PC-9 (cell line): ENCODE measurements at regions not wholly inside any gene's neighbourhood (a gene's known extent, or its start where the extent isn't known, plus 50 kb on each side); places are given as distances from the start of the nearest gene placed in this dataset.

Source experiments
- BruUV-seq: library from RNA; stranded (reverse); fragments of 400-500 nt; replicated peaks from 2 replicates; lab custom pipeline; 2021; lab: Mats Ljungman, UMichigan
- CTCF ChIA-PET: fragments of 300-600 bp; sonication (Branson Sonifier 250); formaldehyde crosslinking; loops from one replicate; lab custom pipeline; 2022; ENCODE audit warnings: antibody characterized with exemption; lab: Charles Lee
- POLR2A ChIA-PET: fragments of 300-600 bp; sonication (Branson Sonifier 250); formaldehyde crosslinking; loops from one replicate; lab custom pipeline; 2022; ENCODE audit warnings: antibody characterized with exemption; ENCODE audit not compliant: unreplicated experiment; lab: Charles Lee
- DNase-seq, 2 experiments: peaks; one replicate each; pipeline versions ENCODE4 v3.0.0 to v3.0.0-alpha.2; 2015 to 2022; ENCODE audit warnings: mixed read lengths in 1 of 2
- H2AFZ ChIP-seq: fragments of 200-600 bp; sonication (generic); 2 replicates; pipeline ENCODE4 v1.8.1; 2017; ENCODE audit warnings: antibody characterized with exemption
- H3F3A ChIP-seq: fragments of 200-600 bp; sonication (generic); 2 replicates; pipeline ENCODE4 v1.8.1; 2017; ENCODE audit warnings: antibody characterized with exemption, mild to moderate bottlenecking, low read depth; ENCODE audit not compliant: insufficient read depth
- H3K27ac ChIP-seq: fragments of 200-600 bp; sonication (generic); 2 replicates; pipeline ENCODE4 v1.6.1; 2016; ENCODE audit warnings: mixed run types
- H3K27me3 ChIP-seq: fragments of 200-600 bp; sonication (generic); 2 replicates; pipeline ENCODE4 v1.6.1; 2016; ENCODE audit warnings: low read depth, mixed run types; ENCODE audit not compliant: insufficient read depth
- H3K36me3 ChIP-seq: fragments of 200-600 bp; sonication (generic); 2 replicates; pipeline ENCODE4 v1.6.1; 2016; ENCODE audit warnings: low read depth, mixed run types
- H3K4me1 ChIP-seq: fragments of 200-600 bp; sonication (generic); replicated peaks from 2 replicates; pipeline ENCODE4 v1.6.1; 2016; ENCODE audit warnings: mixed run types; ENCODE audit not compliant: insufficient read depth
- H3K4me2 ChIP-seq: fragments of 200-600 bp; sonication (generic); 2 replicates; pipeline ENCODE4 v1.6.1; 2017; ENCODE audit warnings: mixed run types
- H3K4me3 ChIP-seq: fragments of 200-600 bp; sonication (generic); 2 replicates; pipeline ENCODE4 v1.6.1; 2016; ENCODE audit warnings: mixed run types
- H3K79me2 ChIP-seq: fragments of 200-600 bp; sonication (generic); 2 replicates; pipeline ENCODE4 v1.6.1; 2017; ENCODE audit warnings: low read depth, mixed run types
- H3K9me2 ChIP-seq: fragments of 200-600 bp; sonication (generic); 2 replicates; pipeline ENCODE4 v1.8.1; 2017; ENCODE audit warnings: mild to moderate bottlenecking; ENCODE audit not compliant: insufficient read depth
- H3K9me3 ChIP-seq: fragments of 200-600 bp; sonication (generic); 2 replicates; pipeline ENCODE4 v1.8.1; 2016; ENCODE audit warnings: low read depth; ENCODE audit not compliant: insufficient read depth
- H4K20me1 ChIP-seq: fragments of 200-600 bp; sonication (generic); 2 replicates; pipeline ENCODE4 v1.8.1; 2017; ENCODE audit not compliant: insufficient read depth
- EZH2 ChIP-seq: fragments of 200-600 bp; sonication (generic); IDR thresholded peaks from 2 replicates; pipeline ENCODE4 v1.8.0; 2017; ENCODE audit warnings: antibody characterized with exemption, low read depth
- intact Hi-C: fragments of 100-400 bp; cut with micrococcal nuclease; formaldehyde crosslinking; loops from one replicate; pipeline ENCODE4 v1.10.0; 2022; ENCODE audit not compliant: unreplicated experiment
- TF ChIP-seq, protein P1 (sequence below): fragments of 200-600 bp; sonication (generic); conservative IDR thresholded peaks from 2 replicates; pipeline ENCODE4 v1.6.1; 2017; ENCODE audit warnings: mixed run types, antibody characterized with exemption, mild to moderate bottlenecking, moderate library complexity

DNA sequence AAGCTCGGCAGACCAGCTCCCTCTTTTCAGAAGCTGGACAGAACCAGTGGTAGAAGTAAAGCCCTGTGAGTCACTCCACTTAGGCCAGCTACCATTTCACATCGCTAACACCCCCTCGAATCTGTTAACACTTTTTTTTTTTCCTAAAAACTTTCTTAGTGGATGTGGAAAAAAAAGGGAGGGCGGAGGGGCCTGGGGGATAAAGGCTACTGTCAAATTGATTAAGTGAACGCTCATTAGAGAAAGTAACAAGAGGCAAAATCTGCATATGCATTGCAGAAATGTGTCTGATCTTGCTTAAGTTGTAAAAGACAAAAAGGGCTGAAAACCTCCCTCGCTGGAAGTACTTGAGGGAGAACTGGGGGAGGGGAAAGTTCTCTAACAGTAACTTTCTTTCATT lies 86.6 kb upstream of the OTX2 start:
- Histone ChIP-seq H3K27ac (no peak overlapping the region), H3K4me3 (no peak overlapping the region), H2AFZ (no peak overlapping the region), H3K9me2 (no peaks in the 10 kb centered on the region), H3F3A (no peaks in the 10 kb centered on the region), H3K27me3 (no peaks in the 10 kb centered on the region), H3K79me2 (no peaks in the 10 kb centered on the region), H3K4me2 (no peak overlapping the region), H4K20me1 (no peaks in the 10 kb centered on the region), H3K4me1 (no peaks in the 10 kb centered on the region), H3K9me3 (no peaks in the 10 kb centered on the region), H3K36me3 (no peaks in the 10 kb centered on the region)
- POLR2A ChIA-PET, result no interaction called here
- CTCF ChIA-PET, result no interaction called here
- BruUV-seq, result no TSS peak
- TF ChIP-seq EZH2, result no peak
- TF ChIP-seq, protein P1, sequence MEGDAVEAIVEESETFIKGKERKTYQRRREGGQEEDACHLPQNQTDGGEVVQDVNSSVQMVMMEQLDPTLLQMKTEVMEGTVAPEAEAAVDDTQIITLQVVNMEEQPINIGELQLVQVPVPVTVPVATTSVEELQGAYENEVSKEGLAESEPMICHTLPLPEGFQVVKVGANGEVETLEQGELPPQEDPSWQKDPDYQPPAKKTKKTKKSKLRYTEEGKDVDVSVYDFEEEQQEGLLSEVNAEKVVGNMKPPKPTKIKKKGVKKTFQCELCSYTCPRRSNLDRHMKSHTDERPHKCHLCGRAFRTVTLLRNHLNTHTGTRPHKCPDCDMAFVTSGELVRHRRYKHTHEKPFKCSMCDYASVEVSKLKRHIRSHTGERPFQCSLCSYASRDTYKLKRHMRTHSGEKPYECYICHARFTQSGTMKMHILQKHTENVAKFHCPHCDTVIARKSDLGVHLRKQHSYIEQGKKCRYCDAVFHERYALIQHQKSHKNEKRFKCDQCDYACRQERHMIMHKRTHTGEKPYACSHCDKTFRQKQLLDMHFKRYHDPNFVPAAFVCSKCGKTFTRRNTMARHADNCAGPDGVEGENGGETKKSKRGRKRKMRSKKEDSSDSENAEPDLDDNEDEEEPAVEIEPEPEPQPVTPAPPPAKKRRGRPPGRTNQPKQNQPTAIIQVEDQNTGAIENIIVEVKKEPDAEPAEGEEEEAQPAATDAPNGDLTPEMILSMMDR, result no peak
- intact Hi-C loops, result no loop called here
- DNase-seq, result no peak

DNA sequence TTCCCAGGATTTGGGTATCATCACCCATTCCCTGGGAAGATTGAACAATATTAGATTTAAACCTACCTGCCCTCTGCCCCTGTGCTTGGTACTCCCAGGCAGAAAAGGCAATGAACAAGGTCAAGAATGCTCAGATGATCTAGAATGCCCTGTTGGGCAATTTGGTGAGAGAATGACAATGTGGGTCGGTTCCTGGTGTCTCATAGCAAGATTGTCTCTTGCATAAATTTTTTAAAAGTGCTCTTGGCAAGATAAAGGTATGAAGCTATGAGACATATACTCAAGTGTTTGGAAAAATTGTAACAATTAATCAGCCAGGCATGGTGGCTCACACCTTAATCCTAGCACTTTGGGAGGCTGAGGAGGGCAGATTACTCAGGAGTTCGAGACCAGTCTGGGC lies 86.0 kb upstream of the OTX2 start:
- intact Hi-C loops, result no loop called here
- H3K27me3 ChIP-seq, result no peaks in the 10 kb centered on the region
- CTCF ChIA-PET, result no interaction called here

DNA sequence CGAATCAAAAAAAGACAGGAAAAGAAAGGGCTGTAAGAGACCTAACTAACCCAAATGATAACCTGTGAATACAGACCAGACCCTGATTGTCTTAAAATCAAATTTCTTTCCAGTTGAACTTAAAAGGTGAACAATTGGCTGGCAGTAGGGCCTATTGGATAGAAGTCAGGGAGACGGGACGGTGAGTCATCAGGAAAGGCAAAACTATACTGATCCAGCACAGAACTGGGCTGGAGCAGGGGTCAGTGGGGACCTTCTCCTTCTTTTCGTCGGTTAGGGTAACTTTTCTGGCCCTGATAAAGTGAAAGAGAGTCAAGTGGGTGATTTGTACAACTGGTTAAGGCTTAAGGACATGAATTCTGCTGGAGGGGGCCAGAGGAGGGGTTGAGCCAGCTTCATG lies 84.9 kb upstream of the OTX2 start:
- Histone ChIP-seq H3K79me2 (no peaks in the 10 kb centered on the region), H3K9me3 (no peaks in the 10 kb centered on the region), H3K36me3 (no peaks in the 10 kb centered on the region), H4K20me1 (no peaks in the 10 kb centered on the region), H3K9me2 (no peaks in the 10 kb centered on the region), H3K27me3 (no peaks in the 10 kb centered on the region), H3K4me3 (no peak overlapping the region), H3K4me2 (no peak overlapping the region), H3K27ac (no peak overlapping the region), H3F3A (no peaks in the 10 kb centered on the region), H2AFZ (no peak overlapping the region), H3K4me1 (no peaks in the 10 kb centered on the region; the same call in 1 of the 2 replicates)
- BruUV-seq, result no TSS peak
- intact Hi-C loops, result no loop called here
- CTCF ChIA-PET, result no interaction called here
- POLR2A ChIA-PET, result no interaction called here
- TF ChIP-seq, protein P1, result no peak
- TF ChIP-seq EZH2, result no peak
- DNase-seq, result no peak

More for the DNA sequence above, 86.0 kb upstream of the OTX2 start:
- Histone ChIP-seq H3K36me3 (no peaks in the 10 kb centered on the region), H3K4me1 (no peaks in the 10 kb centered on the region; the same call in 1 of the 2 replicates), H3F3A (no peaks in the 10 kb centered on the region), H2AFZ (no peak overlapping the region), H3K79me2 (no peaks in the 10 kb centered on the region), H3K4me2 (no peak overlapping the region), H3K9me3 (no peaks in the 10 kb centered on the region), H3K27ac (no peak overlapping the region), H3K9me2 (no peaks in the 10 kb centered on the region), H4K20me1 (no peaks in the 10 kb centered on the region), H3K4me3 (no peak overlapping the region)
- DNase-seq, result no peak
- TF ChIP-seq EZH2, result no peak
- TF ChIP-seq, protein P1, result no peak
- BruUV-seq, result no TSS peak
- POLR2A ChIA-PET, result no interaction called here
